ENCODE measurements at regions not wholly inside any gene's neighbourhood (a gene's known extent, or its start where the extent isn't known, plus 50 kb on each side); places are given as distances from the start of the nearest gene placed in this dataset.
A peak's percentile ranks its signal among the peaks of the same experiment; 100 is the strongest.
"Not testable (repeated sequence)": the region's sequence is repeated elsewhere in the genome, so short reads cannot be mapped to it uniquely, and the experiment has no call there.

DNA sequence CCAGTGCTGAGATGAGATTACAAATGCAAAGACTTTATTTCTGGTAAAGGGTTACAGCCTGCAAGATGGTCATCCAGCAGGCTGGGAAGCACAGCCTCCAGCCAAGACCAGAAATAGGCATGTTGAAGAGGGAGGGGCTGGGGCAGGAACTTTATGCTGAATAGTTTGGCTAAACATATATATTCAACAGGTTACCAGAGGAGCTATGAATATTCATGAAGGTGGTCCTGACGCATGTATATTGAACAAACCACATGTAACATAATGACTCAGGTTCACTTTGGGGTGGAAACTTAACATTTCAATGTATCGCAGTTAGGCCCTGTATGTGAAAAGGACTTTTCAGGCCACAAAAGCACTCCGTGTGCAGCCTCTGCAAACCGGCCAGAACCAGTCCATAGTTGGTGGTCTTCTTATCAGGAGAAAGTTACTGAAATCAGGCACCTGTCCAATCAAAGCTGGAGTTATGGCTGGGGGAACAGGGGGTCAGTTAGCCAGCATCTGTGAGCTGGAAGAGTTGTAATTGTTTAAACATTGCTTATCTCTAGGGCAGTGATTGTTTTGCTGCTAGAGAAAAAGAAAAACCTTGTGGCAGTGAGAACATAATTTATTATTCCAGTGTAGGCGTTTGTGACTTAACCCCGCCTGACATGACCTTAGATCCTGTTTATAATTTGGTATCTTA lies 372.9 kb upstream of the AUTS2 start:
- no peak for DNase-seq (ENCODE audit: low read depth)

DNA sequence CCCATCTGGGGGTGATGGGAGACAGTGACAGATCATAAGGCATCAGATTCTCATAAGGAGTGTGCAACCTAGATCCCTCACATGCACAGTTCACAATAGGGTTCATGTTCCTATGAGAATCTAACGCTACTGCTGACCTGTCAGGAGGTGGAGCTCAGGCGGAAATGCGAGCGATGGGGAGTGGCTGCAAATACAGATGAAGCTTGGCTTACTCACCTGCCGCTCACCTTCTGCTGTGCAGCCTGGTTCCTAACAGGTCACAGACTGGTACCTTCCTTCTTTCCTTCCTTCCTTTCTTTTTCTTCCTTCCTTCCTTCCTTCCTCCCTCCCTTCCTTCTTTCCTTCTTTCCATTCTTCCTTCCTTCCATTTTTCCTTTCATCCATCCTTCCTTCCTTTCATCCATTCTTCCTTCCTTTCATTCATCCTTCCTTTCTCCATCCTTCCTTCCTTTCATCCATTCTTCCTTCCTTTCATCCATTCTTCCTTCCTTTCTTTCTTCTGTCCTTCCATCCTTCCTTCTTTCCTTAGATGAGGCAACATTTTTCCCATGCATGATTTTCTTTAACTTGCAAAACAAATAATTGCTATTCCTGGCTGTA lies 370.0 kb upstream of the AUTS2 start:
- no peak for DNase-seq (ENCODE audit: low read depth)

DNA sequence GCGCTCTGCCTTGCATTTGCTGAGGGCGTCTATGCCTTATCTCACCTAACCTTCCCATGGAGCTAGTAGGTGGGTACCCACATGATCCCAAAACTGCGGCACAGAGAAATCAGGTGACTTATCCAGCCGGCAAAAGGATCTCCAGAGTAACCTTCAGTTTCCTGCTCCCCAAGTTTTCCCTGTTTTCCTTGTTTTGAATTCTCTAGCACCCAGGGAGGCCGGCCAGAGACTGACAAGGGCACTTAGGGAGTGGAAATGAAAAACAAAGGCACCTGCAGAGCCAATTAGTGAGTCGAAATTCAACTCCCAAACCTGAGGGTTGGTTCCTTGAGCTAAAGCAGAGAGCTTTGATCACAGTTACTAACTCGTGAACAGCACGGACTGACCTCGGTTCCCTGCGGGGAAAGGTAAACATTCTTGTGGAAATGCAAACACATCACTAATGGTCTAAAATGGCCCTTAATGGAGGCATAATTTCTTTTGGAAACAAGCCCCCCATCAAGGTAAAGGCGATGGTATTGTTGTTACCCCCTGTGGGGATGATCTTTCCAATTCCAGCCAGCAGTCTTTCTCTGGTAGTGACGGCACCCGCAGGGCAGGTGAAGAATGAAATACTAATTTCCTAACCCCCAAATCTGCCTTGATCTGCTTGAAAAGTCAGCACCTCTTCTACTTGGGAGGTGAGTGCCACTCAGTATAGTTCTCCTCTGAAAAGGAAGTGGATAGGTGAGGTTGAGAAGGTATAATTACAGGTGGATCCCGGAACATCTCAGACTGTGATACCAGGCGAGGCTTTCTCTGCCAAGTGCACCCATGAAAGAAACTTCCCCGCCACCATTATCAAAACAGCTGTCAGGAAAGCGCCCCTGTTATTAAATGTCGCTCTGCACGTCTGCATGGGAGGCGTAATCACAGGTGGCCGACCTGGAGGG lies 365.6 kb upstream of the AUTS2 start:
- no peak for DNase-seq (ENCODE audit: low read depth)

DNA sequence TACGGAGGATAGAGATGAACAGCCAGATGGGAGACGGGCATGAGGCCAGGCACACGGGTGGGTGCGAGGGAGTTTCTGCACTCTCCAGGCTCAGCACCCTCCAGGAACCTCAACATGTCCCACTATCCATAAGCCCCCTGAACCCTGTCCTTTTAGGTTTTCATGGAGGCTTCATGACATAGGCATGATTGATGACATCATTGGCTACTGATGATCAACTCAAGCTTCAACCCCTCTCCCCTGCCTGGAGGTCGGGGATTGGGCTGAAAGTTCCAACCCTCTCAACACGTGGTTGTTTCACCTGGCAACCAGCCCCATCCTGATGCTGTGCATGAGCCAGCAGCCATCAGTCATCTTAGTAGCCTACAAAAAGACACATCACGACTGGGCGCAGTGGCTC lies 360.7 kb upstream of the AUTS2 start:
- DNase-seq (ENCODE audit: low read depth), result no peak

DNA sequence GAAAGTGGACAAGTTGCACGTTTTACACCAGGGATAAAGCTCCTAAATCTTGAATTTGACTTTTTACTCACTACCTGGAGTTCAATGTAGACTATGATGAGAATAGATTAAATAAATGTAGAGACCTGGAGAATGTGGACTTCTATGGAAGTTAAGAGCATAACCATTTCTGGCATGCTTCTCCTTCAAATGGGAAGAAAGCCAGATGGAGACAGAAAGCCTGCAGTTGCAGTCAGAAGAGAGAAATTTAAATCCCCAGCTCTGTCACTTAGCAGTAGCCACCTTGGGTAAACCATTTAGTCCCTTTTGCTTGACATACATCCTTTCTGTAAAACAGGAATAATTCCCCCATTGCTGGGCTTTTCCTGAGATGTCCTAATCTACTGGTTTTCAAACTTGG lies 355.3 kb upstream of the AUTS2 start:
- no peak for DNase-seq (ENCODE audit: low read depth)

DNA sequence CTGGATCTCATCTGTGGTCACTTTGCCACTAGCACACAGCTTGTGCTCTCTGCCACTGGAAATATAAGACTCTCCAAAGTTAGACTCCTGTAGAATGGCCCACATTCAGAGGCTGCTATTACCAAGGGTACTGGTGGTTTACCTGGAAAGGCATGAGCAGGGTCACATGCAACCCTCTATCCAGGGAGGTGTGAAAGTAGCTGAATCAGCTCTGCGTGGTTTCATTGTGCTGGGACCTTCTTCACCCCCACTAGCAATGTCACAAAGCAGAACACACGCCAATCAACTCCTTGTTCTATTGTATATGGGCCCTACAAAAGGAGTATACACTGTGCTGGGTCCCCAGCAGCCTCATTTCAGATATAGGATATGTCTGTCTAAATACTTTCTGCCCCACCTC lies 353.6 kb upstream of the AUTS2 start:
- no peak for DNase-seq (ENCODE audit: low read depth)

DNA sequence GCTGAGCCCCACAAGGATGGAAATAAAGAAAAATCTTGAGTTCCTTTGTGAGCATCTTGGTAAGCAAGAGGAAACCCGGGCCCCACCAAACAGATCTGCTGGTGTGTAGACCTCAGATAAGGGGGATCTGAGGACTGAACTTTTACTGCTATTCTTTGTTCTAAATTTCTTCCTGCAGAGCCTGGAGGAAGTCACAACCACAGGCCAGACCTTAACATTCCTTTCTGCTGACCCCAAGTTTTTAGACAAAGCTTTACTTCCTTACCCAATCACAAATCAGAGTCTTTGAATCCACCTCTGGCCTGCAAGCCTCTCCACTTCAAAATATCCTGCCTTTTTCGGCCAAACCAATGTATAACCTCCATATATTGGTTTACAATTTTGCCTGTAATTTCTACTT lies 352.6 kb upstream of the AUTS2 start:
- DNase-seq (ENCODE audit: low read depth), result no peak

DNA sequence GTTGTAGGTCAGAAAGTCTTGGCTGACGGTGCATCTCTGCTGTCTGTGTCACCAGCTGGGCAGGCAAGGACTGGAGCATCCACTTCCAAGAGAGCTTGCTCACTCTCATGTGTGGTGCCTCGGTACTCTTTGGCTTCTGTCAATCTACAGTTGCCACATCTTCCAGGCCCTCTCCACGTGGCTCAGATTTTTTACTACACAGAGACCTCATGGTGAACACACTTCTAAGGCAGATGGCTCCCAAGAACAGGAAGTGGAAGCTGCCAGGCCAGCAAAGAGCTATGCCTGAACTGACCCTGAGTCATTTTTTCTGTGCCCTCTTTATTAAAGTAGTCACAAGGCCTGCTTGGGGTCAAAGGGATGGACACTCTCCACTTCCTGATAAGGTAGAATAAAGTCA lies 351.5 kb upstream of the AUTS2 start:
- DNase-seq (ENCODE audit: low read depth), result no peak

DNA sequence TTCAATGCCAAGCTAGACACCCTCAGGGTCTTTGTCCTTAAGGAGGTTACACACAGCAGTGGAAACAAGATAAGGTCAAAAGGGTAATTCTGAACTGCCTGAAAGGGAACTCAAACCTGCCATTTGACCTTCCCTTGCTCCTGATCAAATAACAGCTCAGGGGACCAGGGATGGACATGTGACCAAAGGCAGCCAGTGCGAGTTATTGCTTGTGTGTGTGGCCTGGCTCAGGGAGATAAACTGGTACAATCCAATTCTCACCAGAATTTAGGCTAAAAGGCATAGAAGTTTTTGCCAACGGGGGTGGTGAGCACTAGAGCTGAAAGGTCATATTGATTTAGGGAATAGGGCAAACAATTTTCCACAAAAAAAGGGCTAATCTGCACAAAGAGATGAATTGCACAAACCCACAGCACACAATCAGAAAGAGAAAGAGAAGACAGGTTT lies 349.9 kb upstream of the AUTS2 start:
- not testable (repeated sequence) for DNase-seq (ENCODE audit: low read depth)

DNA sequence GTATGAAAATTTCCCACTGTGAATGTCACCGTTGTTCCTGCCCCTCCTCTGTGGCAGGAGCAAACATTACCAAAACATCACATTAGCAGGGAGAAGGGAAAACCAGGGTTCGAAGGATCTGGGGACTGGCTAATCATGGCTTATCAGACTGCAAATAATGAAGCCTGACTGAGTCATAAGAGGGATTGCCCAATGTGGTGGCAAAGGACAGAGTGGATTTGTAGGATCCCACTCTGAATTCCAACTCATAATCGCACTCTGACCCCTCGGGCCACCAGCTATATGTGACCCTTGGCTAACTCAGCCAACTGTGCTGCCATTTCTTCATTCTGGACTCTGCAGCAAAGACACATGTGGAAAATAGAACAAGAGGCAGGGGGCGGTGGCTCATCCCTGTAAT lies 347.3 kb upstream of the AUTS2 start:
- DNase-seq (ENCODE audit: low read depth), result no peak

DNA sequence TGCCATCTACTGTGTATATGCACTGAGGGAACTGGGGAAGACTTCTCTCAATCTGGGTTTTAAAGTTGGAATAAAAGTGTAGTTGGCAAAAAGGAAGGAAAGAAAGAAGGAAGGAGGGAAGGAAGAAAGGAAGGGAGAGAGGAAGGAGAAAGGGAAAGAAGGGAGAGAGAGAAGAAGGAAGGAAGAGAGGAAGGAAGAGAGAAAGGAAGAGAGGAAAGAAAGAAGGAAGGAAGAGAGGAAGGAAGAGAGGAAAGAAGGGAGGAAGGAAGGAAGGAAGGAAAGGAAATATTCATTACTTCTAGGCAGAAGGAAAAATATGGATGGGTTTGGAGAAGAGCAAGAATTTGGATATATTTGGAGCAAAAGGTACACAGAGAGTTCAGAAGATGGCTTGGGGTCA lies 343.6 kb upstream of the AUTS2 start:
- no peak for DNase-seq (ENCODE audit: low read depth)

DNA sequence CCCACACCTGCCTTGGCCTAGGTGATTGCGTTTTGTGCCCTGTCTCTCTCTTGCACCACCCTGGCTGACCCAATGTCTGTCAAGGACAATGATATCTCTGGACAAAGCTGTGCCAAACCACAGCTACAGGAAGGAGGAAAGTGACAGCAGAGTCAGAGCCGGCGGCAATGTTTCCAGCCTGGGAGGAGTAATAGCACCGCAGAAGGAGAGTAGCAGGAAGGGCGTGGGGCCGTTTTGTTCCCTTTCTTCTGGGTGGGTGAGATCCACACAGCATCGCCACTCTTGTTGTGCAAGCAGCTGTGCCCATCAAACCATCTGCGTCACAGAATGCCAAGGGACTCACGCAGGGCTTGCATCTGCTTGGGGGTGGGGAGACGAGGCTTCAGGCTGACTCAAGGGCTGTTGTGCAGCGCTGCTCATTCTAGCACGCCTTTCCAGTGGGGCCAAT lies 341.6 kb upstream of the AUTS2 start:
- DNase-seq (ENCODE audit: low read depth), result peak; percentile 29

DNA sequence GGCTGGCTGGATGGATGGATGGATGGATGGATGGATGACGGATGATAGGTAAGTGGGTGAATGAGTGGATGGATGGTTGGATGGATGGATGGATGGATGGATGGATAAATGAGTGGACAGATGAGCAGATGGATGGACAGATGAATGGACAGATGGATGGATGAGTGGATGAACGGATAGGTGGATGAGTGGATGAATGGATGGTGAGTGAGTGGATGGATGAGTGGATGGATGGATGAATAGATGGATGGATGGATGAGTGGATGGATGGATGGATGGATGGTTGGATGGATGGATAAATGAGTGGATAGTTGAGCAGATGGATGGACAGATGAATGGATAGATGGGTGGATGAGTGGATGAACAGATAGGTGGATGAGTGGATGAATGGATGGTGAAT lies 340.7 kb upstream of the AUTS2 start:
- DNase-seq (ENCODE audit: low read depth), result no peak

DNA sequence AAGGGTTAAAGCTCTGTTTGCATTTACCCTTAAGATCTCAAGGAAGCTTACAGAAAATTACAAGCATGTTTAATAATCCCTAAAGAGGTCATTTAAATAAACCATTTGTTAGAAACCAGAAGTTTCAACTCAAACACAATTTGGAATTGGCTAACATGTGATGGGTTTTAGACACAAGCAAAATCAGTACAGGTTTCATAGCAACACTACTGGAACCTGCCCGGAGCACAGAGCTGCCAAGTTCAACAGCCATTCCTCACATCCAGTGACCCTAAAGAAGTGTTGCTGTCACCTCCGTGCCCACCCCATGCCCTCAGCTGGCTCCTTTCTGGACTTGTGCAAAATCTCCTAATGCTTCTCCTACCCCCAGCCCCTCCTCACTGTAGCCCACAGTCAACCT lies 338.8 kb upstream of the AUTS2 start:
- no peak for DNase-seq (ENCODE audit: low read depth)

DNA sequence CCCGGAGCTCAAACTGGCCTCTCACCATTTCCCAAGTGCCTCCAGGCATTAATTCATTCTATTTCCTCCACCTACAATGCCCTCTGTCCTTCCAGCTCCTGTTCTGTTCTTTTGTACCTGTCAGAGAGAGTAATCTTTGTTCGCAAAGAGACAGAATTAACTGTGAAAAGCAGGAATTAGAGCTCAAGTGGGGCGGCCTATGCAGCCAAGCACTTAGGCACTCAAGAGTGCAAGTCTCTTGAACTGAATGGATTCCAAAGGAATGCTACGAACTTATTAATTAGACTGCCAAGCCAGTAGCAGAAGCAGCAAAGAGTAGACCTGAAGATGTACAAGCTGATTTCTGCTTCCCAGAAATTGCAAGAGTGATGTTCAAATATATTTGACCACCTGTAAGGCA lies 338.3 kb upstream of the AUTS2 start:
- no peak for DNase-seq (ENCODE audit: low read depth)

DNA sequence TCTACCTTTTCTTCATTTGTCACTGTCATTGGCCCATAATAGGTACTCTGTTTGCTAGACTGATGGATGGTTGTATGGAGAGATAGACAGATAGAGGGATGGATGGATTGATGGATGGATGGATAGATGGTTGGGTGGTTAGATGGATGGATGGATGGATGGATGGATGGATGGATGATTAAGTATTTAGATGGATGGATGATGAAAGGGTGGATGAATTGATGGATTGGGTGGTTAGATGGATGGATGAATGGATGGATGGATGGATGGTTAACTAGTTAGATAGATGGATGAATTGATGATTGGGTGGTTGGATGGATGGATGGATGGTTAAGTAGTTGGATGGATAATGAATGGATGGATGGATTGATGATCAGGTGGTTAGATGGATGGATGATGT lies 334.7 kb upstream of the AUTS2 start:
- DNase-seq (ENCODE audit: low read depth), result no peak

DNA sequence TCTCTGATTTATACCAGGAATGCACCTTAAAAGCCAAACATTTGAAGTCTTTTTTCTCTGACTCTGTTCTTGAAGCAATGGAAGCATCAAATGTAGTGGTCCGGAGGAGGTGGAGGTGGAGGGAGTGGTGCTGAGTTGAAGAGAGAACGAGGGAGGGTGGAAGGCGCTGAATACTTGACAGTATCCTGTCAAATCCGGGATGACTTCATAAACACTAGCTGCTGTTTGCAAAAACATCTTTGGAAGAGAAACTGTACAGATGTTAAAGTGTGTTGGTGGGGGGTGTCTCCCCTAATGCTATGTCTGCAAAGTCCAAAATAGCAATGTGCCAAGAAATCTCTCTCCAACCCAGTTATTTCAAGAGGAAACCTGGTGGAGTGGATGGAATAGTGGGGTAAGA lies 328.5 kb upstream of the AUTS2 start:
- DNase-seq (ENCODE audit: low read depth), result no peak

DNA sequence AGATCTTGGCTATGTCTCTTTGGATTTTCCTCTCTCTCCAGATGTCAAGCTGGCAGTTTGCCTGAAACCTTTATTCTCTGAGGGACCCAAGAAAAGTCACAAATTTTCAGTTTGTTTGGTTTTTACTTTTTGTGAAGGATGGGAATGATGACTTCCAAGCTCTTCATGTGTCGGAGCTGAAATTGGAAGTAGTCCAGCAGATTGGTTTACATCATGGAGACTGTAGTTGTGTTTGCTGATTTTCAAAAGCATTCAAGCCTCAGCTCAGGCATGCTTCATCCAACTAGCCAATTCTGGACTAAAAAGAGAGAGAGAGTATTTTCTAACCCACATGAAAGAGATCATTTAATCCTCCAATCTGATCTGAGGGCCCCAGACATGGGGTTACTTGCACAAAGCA lies 326.2 kb upstream of the AUTS2 start:
- DNase-seq (ENCODE audit: low read depth), result no peak

DNA sequence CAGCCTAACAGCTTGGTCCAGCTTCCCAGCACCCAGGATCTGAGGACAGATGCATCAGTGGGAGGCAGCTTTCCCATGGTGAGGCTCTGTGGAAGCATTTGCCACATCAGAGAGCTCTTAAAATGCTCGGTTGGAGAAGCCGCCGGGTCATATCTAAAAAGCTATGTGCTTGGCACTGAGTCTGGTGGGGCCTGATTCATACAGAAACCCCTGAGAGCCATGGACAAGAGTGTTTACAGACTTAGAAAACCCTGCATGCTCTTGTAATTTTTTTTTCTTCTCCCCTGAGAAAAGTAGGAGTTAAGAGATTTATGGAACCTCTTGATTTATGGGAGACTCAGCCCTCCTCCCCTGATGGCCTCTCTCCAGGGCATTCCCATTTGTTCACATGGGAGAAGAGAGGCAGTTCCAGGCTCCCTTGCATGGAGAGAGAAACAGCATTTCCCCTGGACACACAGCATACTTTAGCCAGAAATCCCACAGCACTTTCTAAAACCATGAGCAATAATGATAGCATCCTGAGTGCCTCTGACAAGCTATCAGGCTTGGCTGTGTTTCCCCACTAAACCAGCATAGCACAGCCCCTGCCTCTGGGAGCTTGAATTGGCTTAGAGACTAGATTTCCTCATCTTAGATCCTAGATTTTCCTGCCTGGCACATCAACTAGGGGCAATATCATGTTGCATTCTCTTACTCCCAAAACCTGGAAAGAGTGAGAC lies 322.1 kb upstream of the AUTS2 start:
- no peak for DNase-seq (ENCODE audit: low read depth)

DNA sequence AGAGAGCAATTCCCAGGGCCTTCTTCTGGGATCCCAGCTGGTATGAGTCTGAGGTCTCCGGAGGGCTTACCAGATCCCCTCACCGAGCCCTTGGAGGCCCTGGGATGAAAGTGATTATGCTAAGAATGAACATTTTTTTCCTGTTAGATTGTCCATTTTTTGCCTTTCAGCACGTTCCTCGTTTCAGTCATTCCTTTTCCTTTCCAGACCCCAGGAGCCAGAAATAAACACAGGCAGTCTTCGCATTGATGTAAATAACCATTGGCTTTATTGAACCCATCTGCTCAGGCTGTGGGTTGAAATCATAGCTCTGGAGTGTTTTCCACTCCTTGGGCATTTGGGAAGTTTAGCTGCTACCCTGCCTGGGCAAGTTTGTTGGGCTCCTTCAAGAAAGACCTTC lies 320.9 kb upstream of the AUTS2 start:
- DNase-seq (ENCODE audit: low read depth), result no peak

DNA sequence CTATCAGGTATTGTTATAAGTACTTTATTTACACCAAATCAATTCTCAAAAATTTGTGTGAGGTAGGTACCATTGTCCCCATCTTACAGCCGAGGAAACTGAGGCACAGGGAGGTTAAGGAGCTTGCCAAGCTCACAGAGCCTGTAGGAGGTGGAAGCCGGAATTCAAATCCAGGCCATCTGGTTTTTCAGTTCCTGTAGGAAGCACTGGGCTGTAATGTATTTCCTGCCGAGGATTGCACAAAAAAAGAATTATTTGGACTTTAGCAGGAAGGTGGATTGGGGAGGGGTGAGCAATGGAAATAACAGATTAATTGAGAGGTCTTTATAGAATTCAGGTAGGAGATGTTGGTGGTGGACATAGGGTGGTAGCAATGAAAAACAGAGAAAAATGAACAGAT lies 315.3 kb upstream of the AUTS2 start:
- no peak for DNase-seq (ENCODE audit: low read depth)

DNA sequence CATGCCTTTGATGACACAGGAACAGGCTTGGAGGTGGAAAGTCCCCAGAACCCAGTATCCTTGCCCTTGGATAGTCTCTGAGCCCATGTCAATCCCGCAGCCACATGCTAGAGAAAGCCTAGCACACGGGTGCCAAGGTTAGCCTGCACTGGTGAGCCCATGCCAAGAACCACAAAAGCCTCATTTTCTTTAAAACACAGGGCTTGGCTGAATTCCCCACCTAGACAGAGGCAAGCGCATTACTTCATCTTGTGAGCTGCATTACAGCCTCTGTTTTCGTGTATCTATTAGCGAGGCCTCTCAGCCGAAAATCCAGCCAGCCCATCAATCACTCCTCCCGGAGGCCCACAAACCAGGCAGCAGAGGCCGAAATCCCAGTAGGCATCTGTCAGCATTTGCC lies 314.9 kb upstream of the AUTS2 start:
- no peak for DNase-seq (ENCODE audit: low read depth)

Measured in forelimb muscle (tissue), 1 donor.